ENCODE measurements at regions not wholly inside any gene's neighbourhood (a gene's known extent, or its start where the extent isn't known, plus 50 kb on each side); places are given as distances from the start of the nearest gene placed in this dataset.

GRCh38 chr17:13864521-13864920, 204.8 kb upstream of the COX10 start:
- no peak for TF ChIP-seq CTCF (conservative IDR thresholded peaks at IDR 0.05; ENCODE audit: control insufficient read depth, insufficient read depth, low read depth, low read length)
- no peak overlapping the region for H3K4me3 ChIP-seq (ENCODE audit: control insufficient read depth, low read depth, low read length)
- peak; percentile 89 for DNase-seq (ENCODE audit: low read depth)

GRCh38 chr17:13865650-13866049, 203.7 kb upstream of the COX10 start:
- TF ChIP-seq CTCF (conservative IDR thresholded peaks at IDR 0.05; ENCODE audit: control insufficient read depth, insufficient read depth, low read depth, low read length), result no peak
- no peak overlapping the region for H3K4me3 ChIP-seq (ENCODE audit: control insufficient read depth, low read depth, low read length)
- DNase-seq (ENCODE audit: low read depth), result no peak

DNA sequence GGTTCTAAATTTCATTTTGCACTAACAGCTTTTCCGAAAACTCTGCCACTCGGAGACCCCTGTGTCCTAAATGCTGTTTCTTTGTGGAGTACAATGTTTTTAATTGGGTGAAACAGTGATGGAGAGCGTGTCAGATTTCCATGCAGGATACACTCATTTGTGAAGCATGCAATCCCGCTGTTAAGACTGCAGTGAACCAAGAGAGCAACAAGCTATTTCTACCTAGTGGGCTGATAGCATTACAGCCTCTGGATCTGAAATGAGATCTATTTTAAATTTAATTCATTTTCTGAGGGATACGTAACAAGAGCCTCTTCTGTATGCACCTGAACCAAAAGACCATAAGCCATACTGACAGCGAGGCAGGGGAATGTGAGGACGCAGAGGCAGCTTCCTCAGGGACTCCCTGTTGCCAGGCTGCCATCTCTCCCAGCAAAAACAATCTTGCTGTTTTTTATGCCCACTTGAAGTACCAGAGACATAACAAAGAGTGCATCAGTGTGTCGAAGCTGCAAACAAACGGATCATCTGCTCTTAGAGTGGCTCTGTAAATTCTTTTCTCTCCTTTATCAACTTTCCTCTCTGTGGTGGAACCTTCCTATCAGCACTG, 199.9 kb upstream of the COX10 start:
- no peak for DNase-seq (ENCODE audit: low read depth)
- no peak for TF ChIP-seq CTCF (conservative IDR thresholded peaks at IDR 0.05; ENCODE audit: control insufficient read depth, insufficient read depth, low read depth, low read length)
- H3K4me3 ChIP-seq (ENCODE audit: control insufficient read depth, low read depth, low read length), result no peak overlapping the region

DNA sequence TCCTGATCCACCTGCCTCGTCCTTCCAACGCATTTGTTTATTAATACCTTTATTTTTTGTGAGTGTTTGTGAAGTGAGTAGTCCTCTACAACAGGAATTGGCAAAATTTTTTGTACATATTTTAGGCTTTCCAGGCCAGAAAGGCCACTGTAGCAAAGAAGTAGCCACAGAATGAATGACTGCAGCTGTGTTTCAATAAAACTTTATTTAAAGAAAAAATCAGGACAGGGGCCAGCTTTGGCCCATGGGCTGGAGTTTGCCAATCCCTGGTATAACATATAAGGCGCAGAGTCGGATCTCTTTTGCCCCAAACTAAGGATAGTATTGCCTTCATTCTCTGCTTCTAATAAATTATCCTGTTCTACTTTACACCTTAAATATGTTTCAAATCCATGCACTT, 198.0 kb upstream of the COX10 start:
- no peak for DNase-seq (ENCODE audit: low read depth)
- no peak for TF ChIP-seq CTCF (conservative IDR thresholded peaks at IDR 0.05; ENCODE audit: control insufficient read depth, insufficient read depth, low read depth, low read length)

DNA sequence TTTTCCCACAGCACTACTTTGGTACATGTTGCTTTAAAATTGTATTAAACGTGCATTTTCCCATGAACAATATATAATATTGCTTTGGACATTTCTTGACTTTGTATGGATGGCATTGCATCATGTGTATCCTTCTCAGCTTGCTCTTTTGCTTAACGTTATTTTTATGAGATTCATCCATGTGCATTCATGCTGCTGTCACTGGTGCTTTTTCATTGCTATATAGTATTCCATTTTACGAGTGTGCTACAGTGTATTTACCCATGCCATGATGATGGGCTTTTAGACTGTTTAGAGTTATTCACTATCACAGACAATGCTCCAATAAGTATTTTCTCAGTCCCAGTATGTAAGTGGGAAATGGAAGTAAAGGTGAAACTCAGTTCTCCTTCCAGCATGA, 195.2 kb upstream of the COX10 start:
- no peak for TF ChIP-seq CTCF (conservative IDR thresholded peaks at IDR 0.05; ENCODE audit: control insufficient read depth, insufficient read depth, low read depth, low read length)

More for the DNA sequence above, 198.0 kb upstream of the COX10 start:
- no peak overlapping the region for H3K4me3 ChIP-seq (ENCODE audit: control insufficient read depth, low read depth, low read length)

DNA sequence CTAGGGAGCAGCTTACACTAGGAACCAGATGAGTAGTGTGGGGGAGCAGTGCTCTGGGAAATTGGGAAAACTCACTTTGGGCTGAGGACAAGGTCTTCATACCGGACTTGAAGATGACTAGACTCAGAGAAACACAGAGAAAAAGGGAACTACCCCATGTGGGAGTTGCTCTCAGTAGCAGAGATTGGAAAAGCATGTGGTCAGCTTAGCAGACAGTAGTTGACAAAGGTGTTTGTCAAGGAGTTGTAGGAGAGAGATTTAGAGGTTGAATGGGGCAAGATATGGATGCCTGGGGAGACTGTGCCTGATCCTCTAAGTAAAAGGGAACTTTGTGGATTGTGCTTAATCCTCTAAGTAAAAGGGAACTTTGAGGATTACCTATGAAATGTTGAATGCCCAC, 194.5 kb upstream of the COX10 start:
- no peak for TF ChIP-seq CTCF (conservative IDR thresholded peaks at IDR 0.05; ENCODE audit: control insufficient read depth, insufficient read depth, low read depth, low read length)
- no peak overlapping the region for H3K4me3 ChIP-seq (ENCODE audit: control insufficient read depth, low read depth, low read length)

More for the DNA sequence above, 195.2 kb upstream of the COX10 start:
- no peak overlapping the region for H3K4me3 ChIP-seq (ENCODE audit: control insufficient read depth, low read depth, low read length)
- DNase-seq (ENCODE audit: low read depth), result no peak

More for the DNA sequence above, 194.5 kb upstream of the COX10 start:
- DNase-seq (ENCODE audit: low read depth), result no peak

All from fibroblast of mammary gland (primary cell).